ENCODE measurements at regions not wholly inside any gene's neighbourhood (a gene's known extent, or its start where the extent isn't known, plus 50 kb on each side); places are given as distances from the start of the nearest gene placed in this dataset.

- no TSS peak for BruUV-seq (replicated peaks)
- Histone ChIP-seq H3K36me3 (ENCODE audit: insufficient read depth, low read length) (no peaks in the 10 kb centered on the region), H2AFZ (ENCODE audit: low read length) (no peak overlapping the region), H3K9me2 (ENCODE audit: insufficient read depth, low read length) (no peaks in the 10 kb centered on the region), H3K4me1 (ENCODE audit: insufficient read depth, low read length, poor library complexity, severe bottlenecking) (no peaks in the 10 kb centered on the region), H3K27ac (ENCODE audit: low read depth, low read length, poor library complexity, severe bottlenecking) (no peak overlapping the region), H3K4me2 (ENCODE audit: low read length) (no peak overlapping the region), H4K20me1 (ENCODE audit: insufficient read depth, low read length) (no peaks in the 10 kb centered on the region), H3K79me2 (ENCODE audit: insufficient read depth, low read depth, low read length) (no peaks in the 10 kb centered on the region), H3K4me3 (ENCODE audit: low read depth, low read length, poor library complexity, severe bottlenecking) (no peak overlapping the region), H3K9me3 (ENCODE audit: low read length) (no peaks in the 10 kb centered on the region)
- ChIA-PET POLR2A (no interaction called here), CTCF (ENCODE audit: unreplicated experiment) (no interaction called here)
- intact Hi-C loops (cut with micrococcal nuclease; ENCODE audit: unreplicated experiment) = no loop called here
- no peak for TF ChIP-seq EZH2phosphoT487 (IDR thresholded peaks at IDR 0.05; ENCODE audit: borderline replicate concordance, low read depth, low read length)
- no peak for TF ChIP-seq CTCF (conservative IDR thresholded peaks at IDR 0.05; ENCODE audit: low read length)
- DNase-seq (ENCODE audit: low spot score) = no peak
These were observed 355.7 kb downstream of the LRRC70 start for GRCh38 chr5:62934319-62934718.

- no peaks in the 10 kb centered on the region for H3K9me2 ChIP-seq (ENCODE audit: insufficient read depth, low read length)
- TF ChIP-seq EZH2phosphoT487 (IDR thresholded peaks at IDR 0.05; ENCODE audit: borderline replicate concordance, low read depth, low read length) (no peak), CTCF (conservative IDR thresholded peaks at IDR 0.05; ENCODE audit: low read length) (no peak)
- no peaks in the 10 kb centered on the region for H4K20me1 ChIP-seq (ENCODE audit: insufficient read depth, low read length)
- CTCF ChIA-PET (ENCODE audit: unreplicated experiment) = no interaction called here
- H3K27ac ChIP-seq (ENCODE audit: low read depth, low read length, poor library complexity, severe bottlenecking) = no peak overlapping the region
- H3K4me2 ChIP-seq (ENCODE audit: low read length) = no peak overlapping the region
- no peak for DNase-seq (ENCODE audit: low spot score)
- no TSS peak for BruUV-seq (replicated peaks)
- intact Hi-C loops (cut with micrococcal nuclease; ENCODE audit: unreplicated experiment) = no loop called here
- POLR2A ChIA-PET = interaction anchor here (0.7 kb wide), 1 partner anchor 68 kb away, joined by 3 read pairs; no protein-coding TSS in a partner anchor
- no peaks in the 10 kb centered on the region for H3K79me2 ChIP-seq (ENCODE audit: insufficient read depth, low read depth, low read length)
- H3K4me1 ChIP-seq (ENCODE audit: insufficient read depth, low read length, poor library complexity, severe bottlenecking) = no peaks in the 10 kb centered on the region
- no peak overlapping the region for H2AFZ ChIP-seq (ENCODE audit: low read length)
- no peaks in the 10 kb centered on the region for H3K36me3 ChIP-seq (ENCODE audit: insufficient read depth, low read length)
- no peak overlapping the region for H3K4me3 ChIP-seq (ENCODE audit: low read depth, low read length, poor library complexity, severe bottlenecking)
- no peaks in the 10 kb centered on the region for H3K9me3 ChIP-seq (ENCODE audit: low read length)
These were observed 354.6 kb downstream of the LRRC70 start for GRCh38 chr5:62933261-62933660.

- Histone ChIP-seq H3K4me2 (ENCODE audit: low read length) (no peak overlapping the region), H3K36me3 (ENCODE audit: insufficient read depth, low read length) (no peaks in the 10 kb centered on the region), H3K79me2 (ENCODE audit: insufficient read depth, low read depth, low read length) (no peaks in the 10 kb centered on the region), H3K4me3 (ENCODE audit: low read depth, low read length, poor library complexity, severe bottlenecking) (no peak overlapping the region), H3K4me1 (ENCODE audit: insufficient read depth, low read length, poor library complexity, severe bottlenecking) (no peaks in the 10 kb centered on the region), H4K20me1 (ENCODE audit: insufficient read depth, low read length) (no peaks in the 10 kb centered on the region), H2AFZ (ENCODE audit: low read length) (no peak overlapping the region), H3K9me3 (ENCODE audit: low read length) (no peaks in the 10 kb centered on the region), H3K9me2 (ENCODE audit: insufficient read depth, low read length) (no peaks in the 10 kb centered on the region), H3K27ac (ENCODE audit: low read depth, low read length, poor library complexity, severe bottlenecking) (no peak overlapping the region)
- ChIA-PET POLR2A (no interaction called here), CTCF (ENCODE audit: unreplicated experiment) (no interaction called here)
- TF ChIP-seq EZH2phosphoT487 (IDR thresholded peaks at IDR 0.05; ENCODE audit: borderline replicate concordance, low read depth, low read length) = no peak
- no peak for TF ChIP-seq CTCF (conservative IDR thresholded peaks at IDR 0.05; ENCODE audit: low read length)
- intact Hi-C loops (cut with micrococcal nuclease; ENCODE audit: unreplicated experiment) = no loop called here
- no TSS peak for BruUV-seq (replicated peaks)
- no peak for DNase-seq (ENCODE audit: low spot score)
These were observed 352.7 kb downstream of the LRRC70 start for GRCh38 chr5:62931153-62931950.
